ENCODE measurements at regions not wholly inside any gene's neighbourhood (a gene's known extent, or its start where the extent isn't known, plus 50 kb on each side); places are given as distances from the start of the nearest gene placed in this dataset.

- no peak for TF ChIP-seq EZH2 (IDR thresholded peaks at IDR 0.05; ENCODE audit: borderline replicate concordance, low read length)
- no peak for TF ChIP-seq CTCF (conservative IDR thresholded peaks at IDR 0.05 in 1 of 2, IDR thresholded peaks at IDR 0.05 in 1 of 2; ENCODE audit: extremely low read depth in 1 of 2, insufficient read depth in 1 of 2, low read depth in 1 of 2, low read length in 2 of 2)
Measured at GRCh38 chr2:176628438-176628837, 359.2 kb downstream of the MTX2 start.
